Effector CD8-positive, alpha-beta T cell (primary cell): ENCODE measurements at regions not wholly inside any gene's neighbourhood (a gene's known extent, or its start where the extent isn't known, plus 50 kb on each side); places are given as distances from the start of the nearest gene placed in this dataset.

Source experiments
- DNase-seq: peaks from one replicate; lab custom pipeline; 2025; lab: John Stamatoyannopoulos, UW

DNA sequence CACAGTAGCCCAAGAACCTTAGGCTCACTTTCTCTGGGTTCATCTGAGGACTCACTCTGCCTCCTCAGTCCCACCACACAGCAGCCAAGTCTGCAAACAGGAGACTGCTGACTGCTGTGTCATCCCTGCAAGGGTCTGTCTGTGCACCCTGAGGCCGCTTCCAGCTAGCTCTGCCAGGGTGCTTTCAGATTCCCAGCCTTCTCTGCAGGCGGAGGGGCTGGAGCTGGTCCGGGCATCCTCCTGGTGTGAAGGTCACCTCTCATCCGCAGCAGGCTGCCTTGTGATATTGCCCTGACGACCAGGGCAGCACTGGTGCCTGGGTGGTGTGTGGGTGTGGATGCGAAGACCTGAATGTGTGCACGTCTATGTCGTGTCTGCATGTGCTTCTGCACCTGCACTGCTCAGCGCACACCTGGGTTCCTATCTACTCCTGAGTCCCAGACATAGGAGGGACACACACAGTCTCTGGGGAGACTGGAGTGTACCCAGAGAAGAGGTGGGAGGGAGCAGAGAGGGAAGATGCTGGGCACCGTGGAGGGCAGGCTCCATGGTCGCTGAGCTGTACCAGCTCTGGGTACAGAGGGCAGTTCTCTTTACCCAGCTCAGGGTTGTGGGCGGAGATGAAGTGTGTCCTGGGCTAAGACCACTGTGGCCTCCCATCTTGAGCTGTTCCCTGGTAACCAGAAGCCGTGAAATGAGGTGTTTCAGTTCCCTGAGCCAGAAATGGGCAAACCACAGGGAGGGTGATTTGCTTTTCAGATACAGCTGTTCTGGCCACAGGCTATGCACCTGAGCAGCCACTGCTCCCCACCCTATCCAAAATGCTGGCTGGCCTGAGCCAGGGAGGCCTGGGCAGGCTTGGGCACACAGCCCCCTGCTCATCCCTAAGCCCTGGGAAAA lies 160.9 kb upstream of the CSF3R start:
- DNase-seq: no peak

DNA sequence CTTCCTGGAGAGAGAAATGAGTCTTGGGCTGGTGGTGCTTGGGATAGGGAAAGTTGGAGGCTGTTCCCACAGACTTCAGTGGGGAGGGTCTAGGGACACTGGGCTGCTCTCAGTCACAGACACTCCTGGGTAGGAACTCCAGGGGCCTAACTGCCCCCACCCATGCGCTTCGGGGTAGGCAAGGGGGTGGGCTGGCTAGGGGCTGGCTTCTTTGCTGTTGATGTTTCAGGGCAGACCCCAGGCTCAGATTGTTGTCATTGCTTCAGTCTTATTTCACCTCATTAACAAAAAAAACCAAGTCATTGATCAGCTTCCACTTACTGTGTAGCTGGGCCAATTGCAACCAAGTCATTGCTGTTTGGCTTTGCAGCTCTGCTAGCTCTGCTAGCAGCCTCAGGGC lies 160.1 kb upstream of the CSF3R start:
- DNase-seq: no peak

DNA sequence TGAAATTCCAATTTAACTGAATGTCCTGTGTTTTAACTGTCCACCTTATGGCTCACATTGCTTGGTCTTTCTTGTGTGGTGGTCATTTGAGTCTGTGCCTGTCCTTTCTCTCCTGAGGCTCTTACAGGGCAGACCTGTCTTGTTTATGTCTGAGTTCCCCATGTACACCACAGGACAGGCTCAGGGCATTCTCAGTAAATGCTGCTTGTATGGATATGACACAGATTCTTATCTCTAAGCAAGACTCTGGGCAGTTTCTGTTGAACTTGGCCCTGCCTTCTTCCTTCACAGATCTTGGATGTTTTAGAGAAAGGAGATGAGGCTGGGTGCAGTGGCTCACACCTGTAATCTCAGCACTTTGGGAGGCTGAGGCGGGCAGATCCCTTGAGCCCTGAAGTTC lies 159.1 kb upstream of the CSF3R start:
- no peak for DNase-seq

DNA sequence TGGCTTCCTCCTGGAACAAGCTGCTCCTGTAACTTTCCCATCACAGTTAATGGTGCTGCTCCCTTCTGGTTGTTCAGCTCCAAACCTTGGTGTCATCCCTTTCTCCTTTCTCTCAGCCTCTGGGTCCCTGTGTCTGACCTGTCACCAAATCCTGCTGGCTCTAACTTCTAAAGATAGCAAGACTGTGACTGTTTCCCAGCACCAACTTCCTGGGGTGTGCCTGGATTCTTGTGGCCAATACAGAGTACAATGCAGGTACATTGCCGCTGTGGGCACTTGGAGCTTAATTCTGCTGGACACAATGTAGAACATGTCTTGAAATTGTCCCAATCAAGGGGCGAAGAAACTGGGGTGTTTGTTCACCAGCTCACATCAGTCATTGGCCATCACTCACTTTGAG lies 156.7 kb upstream of the CSF3R start:
- DNase-seq: no peak

DNA sequence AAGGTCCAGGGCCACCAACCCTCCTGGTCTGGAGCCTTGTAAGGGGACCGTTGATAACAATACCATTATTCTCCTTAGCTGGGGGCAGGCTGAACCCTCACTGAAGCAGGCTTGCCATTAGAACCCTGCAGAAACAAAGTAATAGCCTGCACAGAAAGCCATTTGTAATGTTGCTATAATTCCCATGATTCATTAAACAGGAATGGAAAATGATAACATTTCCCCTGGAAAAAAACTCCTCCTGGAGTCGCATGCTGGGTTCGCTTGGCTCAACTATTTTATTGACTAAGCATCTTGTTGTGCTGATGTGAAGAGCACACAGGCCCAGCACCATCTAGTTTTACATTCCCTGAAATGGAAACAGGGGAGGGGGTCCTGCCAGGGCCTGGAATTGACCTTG lies 155.6 kb upstream of the CSF3R start:
- no peak for DNase-seq

DNA sequence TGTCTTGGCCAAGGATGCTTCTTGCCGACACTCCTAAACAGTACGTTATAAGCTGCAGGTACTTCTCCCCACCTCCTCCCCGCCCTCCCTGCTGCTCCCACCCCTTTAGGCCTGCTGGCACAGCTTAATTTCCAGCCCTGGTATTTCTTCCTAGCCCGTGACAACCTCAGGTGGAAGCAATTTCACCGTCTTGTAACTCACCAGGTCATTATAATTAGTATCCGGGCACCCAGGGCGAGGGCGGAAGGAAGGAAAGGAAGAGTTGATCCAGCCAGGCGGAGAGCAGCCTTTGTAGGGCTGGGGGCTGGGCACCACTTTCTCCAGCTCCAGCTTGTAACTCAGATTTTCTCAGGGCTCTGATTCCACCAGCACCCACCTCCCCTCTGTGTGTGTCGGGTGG lies 153.5 kb upstream of the CSF3R start:
- no peak for DNase-seq

DNA sequence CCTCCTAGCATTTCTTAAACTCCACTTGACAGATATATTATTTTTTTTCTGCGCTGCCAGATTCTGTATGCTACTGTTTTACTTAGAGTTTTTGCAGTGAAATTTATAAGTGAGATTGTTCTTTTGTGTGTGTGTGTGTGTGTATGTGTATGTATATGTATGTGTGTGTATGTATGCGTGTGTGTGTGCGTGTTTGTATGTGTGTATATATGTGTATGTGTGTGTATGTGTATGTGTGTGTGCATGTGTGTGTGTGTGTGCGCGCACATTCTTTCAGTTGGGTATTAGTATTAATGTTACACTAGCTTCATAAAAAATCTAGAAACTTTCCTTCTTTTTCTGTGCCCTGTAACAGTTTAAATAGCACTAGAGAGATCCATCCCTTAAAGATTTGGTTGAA lies 152.6 kb upstream of the CSF3R start:
- no peak for DNase-seq

DNA sequence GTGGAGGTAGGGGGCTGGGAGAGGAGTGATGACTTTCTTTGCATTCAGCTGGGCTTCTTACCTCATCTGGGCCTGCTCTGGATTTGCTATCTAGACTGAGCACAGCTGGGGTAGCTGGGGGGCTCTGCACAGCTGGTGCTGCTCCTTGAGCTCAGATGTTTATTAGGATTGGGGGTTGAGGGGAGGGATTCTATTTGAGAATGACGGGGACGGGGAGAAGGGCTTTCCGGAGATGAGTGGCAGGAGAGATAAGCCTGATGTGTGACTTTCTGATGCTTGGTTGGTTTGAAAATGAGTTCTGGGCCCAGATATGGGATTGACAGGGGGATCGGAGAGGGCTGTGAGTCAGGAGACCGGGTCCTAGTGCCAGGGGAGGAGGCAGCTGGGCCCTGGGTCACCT lies 146.1 kb upstream of the CSF3R start:
- no peak for DNase-seq

DNA sequence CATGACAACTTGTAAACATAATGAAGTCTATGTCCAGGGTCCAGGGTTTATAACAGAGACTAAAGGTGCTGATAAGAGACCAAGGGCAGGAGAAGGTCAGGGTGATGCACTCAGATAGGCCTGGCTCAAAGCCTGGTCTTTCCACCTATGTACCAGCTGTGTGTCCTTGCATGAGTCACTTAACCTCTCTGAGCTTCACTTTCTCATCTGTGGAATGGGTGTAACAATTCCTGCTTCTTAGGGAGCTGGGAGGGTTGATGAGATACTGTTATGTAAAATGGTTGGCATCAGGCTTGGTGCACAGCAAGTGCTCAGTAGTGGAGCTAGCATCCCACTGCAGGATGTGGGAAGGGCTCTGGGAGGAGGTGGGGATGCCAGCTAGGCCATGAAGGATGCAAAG lies 143.7 kb upstream of the CSF3R start:
- no peak for DNase-seq

DNA sequence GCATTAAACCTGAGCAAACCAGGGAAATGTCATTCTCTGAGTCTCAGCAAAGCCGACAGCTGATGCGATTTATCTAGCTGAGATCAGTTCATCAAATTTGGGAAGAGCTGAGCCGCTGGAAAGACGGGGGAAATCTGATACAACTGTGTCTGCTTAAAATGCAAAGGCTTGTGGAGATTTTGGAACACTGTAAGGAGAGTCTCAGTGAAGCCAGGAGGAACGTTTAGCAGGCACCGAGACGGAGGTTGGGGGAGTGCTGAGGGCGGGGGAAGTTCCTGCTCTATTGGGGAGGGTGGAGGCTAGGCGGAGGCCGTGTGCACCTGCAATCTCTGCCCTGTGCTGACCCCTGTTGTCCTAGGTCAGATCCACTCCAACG lies 143.2 kb upstream of the CSF3R start:
- no peak for DNase-seq

DNA sequence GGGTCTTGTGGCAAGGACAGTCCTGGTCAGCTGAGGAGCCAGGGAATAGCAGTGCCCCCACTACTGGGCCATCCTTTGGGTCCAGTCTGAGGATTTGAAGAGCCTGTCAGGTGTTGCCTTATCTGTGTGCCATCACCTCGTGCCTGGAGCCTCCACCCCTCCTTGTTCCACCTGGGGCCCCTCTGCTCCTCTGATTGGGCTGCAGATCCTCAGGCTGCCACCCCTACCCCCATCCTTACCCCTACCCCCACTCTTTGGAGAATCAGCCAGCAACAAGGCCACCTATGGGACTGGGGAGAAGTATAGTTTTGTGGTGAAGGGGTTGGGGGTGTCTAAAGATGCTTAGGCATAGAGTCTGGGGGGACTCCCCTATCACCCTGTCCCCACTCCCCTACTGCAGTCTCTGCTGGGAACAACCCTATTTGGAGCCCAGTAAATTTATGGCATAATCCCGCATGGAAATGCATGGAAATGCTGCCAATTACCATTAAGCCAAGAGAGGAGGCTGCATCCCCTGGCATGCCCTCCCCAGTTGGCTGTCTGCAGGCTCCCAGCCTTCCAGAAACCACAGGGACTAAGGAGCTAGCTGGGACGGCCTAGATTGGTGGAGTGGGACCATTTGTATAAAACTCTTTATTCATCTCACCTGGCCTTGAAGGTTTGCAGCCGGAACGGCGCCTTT lies 142.7 kb upstream of the CSF3R start:
- DNase-seq: no peak

DNA sequence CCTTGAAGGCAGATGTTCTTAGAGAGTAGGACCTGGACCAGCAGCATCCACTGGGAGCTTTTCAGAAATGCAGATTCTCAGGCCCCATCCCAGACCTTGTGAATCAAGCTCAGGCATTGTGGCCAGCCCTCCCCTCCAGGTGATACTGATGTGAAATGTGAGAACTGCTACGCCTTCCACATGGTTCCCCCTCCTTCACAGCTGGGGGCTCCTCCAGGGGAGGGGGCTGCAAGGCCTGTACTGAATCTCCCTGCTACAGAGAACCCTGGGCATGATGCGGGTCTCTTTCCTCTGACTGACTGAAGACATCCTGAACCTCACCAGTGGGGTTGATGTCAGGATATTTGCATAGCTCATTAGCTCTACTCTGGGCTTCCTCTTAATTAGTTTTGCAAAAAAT lies 141.8 kb upstream of the CSF3R start:
- DNase-seq: no peak

DNA sequence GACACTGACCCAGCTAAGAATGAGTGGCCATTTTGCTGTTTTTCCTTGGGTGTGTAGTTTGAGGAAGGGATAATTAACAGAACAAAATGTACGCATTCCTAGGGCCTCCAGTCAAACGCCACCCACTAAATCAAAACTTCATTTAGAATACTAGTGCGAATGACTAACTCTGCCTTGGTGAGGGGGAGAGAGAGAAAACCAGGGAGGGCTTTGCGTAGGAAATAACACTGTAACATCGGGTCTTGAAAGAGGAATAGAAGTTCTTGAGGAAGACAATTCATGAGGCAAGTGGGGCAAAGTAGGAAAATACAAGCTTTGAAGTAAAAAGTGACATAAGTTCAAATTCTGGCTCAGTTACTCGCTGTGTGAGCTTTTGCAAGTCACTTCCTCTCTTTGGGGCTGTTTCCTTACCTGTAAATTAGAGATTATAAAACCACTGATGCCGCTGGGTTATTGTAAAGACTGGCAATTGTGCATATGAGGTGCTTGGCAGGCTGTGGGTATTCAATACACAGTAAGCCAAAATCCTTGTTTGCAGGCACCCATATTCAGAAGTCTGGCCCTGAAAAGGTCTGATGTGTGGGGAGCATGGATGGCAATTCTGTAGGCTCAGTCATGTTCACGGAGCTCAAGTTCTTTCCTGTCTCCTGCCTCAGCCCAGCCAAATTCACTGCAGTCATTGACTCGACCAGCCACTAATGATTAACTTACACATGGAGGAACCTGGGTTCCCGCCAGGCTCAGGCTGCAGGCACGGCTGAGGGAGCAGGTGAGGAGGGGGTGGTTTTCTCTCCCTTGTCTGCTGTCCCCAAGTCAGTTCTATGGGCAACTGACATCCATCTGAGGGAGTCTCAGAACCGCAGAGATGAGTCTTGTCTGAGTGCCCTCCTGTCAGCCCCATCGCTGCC lies 140.3 kb upstream of the CSF3R start:
- DNase-seq: no peak

DNA sequence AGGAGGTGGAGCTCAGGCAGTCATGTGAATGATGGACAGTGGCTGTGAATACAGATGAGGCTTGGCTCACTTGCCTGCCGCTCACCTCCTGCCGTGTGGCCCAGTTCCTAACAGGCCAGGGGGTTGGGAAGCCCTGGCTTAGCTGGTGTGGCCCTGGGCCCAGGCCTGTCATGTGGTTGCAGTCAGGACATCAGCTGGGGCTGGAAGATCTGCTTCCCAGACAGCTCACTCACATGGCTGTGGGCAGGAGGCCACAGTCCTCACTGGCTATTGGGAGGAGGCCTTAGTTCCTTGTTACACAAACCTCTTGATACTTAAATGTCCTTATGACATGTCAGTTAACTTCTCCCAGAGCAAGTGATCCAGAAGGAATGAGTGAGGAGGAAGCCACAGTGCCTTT lies 138.8 kb upstream of the CSF3R start:
- DNase-seq: no peak

DNA sequence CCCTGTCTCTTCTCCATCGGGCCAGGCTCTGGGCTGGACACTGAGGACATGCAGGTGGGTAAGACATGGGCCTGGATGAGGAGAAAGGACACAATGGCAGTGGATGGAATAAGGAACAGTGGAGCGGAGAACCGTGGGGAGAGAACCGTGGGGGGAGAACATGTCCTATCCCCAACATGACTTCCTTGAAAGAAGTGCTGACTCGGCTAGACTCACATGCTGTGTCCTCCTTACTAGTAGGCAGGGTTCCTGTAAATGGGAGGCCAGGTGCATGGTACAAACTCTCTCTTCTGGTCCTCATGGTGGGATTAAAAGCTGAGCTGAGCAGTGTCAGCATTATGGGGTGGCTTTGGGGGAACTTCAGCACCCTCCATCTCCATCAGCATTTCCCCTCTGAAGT lies 137.4 kb upstream of the CSF3R start:
- DNase-seq: no peak

DNA sequence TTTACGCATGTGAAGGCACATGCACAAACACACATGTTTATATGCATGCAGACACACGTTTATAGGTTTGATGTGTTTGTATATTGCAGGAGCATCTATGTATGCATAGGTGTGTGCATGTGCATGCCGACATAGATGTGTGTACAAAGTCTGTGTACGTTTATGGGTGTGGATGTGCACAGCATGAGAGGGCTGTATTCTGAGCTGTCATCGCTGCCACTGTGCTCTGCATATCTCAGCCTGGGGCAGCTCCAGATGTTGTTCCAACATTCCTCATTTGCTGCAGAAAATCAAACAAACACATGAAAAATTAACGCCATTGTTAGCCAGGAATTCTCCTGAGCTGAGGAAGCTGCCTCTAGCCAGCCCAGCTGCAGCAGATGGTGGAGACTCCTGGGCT lies 132.3 kb upstream of the CSF3R start:
- DNase-seq: no peak

DNA sequence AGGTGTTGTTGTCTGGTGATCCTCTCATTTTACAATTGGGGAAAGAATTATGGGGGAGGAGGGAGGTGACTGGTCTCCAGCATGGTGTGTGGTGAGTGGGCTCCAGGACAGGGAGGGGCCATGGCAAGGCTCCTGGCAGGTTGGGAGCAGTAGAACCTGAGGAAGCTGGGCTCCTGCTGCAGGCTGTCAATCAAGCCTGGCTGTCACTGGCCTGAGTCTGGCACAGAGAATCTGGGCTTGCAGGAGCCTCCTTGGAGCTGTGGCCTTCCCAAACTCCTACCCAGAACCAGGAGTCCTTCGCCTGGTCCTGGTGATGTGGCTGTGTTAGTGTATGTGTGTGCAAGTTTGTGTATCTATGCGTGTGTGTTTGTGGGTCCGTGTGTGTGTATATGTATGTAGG lies 131.9 kb upstream of the CSF3R start:
- no peak for DNase-seq

DNA sequence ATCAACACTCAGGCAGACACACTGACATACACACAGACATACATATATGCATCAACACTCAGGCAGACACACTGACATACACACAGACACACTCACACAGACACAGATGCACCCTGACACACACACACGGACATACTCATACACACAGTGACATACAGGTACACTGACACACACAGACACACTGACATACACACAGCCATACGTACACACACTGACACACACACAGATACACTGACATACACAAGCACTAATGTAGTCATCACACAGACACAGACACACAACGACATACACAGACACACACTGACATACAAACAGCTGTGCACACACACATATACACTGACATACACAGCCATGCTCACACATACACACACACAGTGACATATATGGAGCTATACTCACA lies 131.0 kb upstream of the CSF3R start:
- DNase-seq: no peak

DNA sequence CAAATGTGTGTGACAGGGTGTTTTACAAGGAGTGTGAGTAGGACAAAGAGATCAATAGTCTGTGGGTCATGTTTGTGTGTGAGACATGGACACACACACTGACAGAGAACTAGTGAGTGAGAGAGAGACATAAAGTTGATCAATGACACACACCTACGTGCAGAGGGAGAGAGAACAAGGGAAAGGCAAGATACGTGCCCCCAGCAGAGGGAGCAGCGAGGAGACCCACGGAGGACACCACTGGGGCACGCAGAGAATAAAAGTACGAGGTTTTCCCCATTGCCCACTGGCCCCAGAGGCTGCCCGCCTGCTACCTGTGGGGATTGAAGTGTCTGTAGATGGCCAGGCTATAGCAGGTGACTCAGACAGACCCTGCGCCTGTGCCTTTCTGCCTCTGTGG lies 130.2 kb upstream of the CSF3R start:
- DNase-seq: no peak

DNA sequence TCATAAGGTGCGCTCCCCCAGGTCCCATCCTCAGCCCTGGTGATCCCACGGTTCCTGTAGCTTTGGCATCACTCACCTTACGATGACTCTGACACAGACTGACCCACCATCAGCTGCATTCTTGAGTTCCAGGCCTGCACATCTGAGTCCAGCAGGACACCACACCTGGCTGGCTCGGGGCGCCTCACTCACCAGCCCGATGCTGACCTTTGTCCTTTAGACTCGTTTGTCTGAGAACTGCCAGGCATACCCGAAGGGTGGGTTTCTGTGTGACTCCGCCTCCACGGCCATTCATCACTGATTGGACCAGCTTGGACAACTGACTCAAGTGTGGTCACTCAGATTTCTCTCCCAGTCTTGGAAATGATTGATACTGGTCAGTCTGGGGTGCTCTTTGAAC lies 129.4 kb upstream of the CSF3R start:
- no peak for DNase-seq

DNA sequence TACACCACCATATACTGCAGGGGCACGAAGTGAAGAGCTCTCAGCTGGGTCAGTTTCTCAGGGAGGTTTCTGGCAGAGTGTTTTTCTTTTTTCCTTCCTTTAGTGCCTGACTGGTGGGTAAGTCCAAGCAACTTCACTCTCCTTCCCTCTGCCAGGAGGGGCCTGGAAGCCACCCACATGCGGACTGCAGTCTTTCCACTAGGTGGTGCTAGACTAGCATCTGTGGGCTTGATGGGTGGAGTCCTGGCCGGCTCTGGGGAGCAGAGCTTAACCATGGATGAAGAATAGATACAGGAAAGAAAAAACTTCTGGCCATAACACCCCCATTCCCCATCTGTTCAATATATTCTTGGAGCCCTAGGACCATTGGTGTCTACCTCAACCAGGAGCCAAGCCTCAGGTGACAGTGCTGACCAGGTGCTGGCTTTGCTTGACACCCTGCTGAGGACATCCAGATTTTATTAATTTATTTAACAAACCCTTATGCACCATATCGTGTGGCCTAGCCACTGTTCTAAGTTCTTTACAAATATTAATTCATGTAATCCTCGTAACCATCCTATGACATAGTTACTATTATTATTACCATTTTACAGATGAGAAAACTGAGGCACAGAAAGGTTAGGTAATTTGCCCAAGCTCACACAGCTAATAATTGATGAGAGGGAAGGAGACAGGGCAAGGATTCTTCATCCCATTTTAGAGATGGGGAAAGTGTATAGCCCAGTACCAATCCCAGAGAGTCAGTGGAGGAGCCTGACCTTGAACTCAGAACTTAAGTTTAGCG lies 126.7 kb upstream of the CSF3R start:
- no peak for DNase-seq

DNA sequence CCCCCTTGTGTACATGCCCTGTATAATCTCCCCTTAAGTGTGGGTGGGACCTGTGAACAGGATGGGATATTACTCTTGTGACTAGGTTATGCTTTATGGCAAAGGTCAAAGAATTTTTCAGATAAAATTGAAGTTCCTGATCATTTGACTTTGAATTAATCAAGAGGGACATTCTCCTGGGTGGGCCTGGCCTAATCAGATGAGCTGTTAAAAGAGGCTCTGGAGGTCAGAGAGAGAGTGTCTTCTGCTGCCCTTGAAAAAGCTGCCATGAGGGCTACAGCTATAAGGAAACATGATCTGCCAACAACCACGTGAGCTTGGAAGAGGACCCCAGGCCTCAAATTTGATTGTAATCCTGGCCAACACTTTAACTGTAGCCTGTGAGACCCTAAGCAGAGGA lies 125.6 kb upstream of the CSF3R start:
- DNase-seq: no peak
